ENCODE measurements at regions not wholly inside any gene's neighbourhood (a gene's known extent, or its start where the extent isn't known, plus 50 kb on each side); places are given as distances from the start of the nearest gene placed in this dataset.

DNA sequence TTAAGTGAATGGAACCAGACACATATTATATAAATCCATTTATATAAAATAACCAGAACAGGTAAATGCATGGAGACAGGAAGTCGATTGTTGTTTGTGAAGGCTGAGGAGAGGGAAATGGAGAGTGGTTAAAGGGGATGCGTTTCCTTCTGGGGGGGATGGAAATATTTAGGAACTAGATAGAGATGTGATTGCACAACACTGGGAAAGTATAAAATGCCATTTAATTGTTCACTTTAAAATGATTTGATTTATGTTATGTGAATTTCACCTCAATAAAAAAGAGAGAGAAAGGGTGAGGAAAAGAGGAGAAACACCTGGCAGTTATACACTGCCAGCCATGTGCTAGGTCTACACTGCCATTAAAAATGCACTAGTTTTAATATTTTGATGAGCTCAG lies 312.6 kb downstream of the CD83 start:
- in situ Hi-C loops (cut with HindIII; ENCODE audit: low pct_unique_long_range_greater_than_20kb, low sequenced_read_pairs), result no loop called here
- ChIA-PET POLR2A (no interaction called here), CTCF (no interaction called here)

DNA sequence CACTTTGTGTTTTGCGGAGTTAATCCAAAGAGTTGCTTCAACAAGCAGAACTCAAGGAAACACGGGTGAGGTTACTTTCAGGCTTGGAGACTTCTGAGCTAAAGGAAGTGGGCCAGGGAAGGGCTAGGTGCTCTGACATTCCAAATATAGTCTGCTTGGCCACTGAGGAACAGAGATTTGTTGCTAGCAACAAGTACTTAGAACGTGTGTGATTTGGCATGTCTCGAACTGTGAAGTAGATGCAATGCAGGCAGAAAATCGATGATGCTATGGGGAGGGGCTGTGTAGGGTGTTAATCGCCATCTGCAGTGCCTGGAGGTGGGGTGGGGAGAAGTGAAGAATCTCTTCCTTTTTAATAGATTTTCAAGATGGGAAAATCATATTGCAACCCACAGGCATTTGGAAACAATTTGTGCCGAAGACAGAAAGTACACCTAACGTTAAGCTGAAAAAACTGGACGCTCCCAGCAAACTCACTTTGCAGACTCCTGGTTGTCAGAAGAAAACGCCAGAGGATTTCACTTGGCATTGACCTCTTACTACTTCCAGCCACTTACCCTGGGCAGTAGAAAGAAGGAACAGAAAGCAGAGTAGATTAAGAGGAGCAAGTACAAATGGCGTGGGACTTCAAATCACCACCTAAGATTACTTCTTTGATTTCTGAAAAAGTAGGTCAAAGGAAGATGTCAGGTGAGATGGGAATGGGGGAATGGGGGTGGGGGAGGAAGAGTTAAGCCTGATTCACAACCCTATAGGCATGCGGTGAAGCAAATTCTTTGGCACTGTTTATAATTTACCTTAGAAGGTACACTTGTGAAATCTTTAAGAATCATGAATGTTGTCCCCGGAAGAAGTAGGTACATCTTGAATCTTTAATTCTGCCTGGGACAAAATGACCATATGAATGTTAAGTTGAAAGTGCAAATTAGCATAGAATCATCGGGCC lies 314.1 kb downstream of the CD83 start:
- Histone ChIP-seq H3K27ac (ENCODE audit: low read length) (no peak overlapping the region), H3K4me3 (ENCODE audit: low read depth in 2 of 2, low read length in 2 of 2) (no peak overlapping the region), H3K27me3 (ENCODE audit: control insufficient read depth, insufficient read depth, low read length) (no peaks in the 10 kb centered on the region; the same call in 1 of the 2 replicates), H3K36me3 (ENCODE audit: control insufficient read depth, insufficient read depth, low read length) (no peaks in the 10 kb centered on the region), H3K9me3 (ENCODE audit: control insufficient read depth, insufficient read depth, low read depth, low read length) (no peaks in the 10 kb centered on the region), H3K4me1 (ENCODE audit: control insufficient read depth, insufficient read depth, low read length) (no peaks in the 10 kb centered on the region)
- ChIA-PET POLR2A (no interaction called here), CTCF (no interaction called here)
- intact Hi-C loops (cut with micrococcal nuclease; ENCODE audit: unreplicated experiment), result no loop called here
- DNase-seq (ENCODE audit: low read depth, low spot score), result no peak
- no peak for ATAC-seq
- in situ Hi-C loops (cut with HindIII; ENCODE audit: low pct_unique_long_range_greater_than_20kb, low sequenced_read_pairs), result no loop called here
- no TSS peak for BruUV-seq (replicated peaks)
- TF ChIP-seq, protein P1, sequence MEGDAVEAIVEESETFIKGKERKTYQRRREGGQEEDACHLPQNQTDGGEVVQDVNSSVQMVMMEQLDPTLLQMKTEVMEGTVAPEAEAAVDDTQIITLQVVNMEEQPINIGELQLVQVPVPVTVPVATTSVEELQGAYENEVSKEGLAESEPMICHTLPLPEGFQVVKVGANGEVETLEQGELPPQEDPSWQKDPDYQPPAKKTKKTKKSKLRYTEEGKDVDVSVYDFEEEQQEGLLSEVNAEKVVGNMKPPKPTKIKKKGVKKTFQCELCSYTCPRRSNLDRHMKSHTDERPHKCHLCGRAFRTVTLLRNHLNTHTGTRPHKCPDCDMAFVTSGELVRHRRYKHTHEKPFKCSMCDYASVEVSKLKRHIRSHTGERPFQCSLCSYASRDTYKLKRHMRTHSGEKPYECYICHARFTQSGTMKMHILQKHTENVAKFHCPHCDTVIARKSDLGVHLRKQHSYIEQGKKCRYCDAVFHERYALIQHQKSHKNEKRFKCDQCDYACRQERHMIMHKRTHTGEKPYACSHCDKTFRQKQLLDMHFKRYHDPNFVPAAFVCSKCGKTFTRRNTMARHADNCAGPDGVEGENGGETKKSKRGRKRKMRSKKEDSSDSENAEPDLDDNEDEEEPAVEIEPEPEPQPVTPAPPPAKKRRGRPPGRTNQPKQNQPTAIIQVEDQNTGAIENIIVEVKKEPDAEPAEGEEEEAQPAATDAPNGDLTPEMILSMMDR (IDR thresholded peaks at IDR 0.05), result no peak
- TF ChIP-seq, protein P2, sequence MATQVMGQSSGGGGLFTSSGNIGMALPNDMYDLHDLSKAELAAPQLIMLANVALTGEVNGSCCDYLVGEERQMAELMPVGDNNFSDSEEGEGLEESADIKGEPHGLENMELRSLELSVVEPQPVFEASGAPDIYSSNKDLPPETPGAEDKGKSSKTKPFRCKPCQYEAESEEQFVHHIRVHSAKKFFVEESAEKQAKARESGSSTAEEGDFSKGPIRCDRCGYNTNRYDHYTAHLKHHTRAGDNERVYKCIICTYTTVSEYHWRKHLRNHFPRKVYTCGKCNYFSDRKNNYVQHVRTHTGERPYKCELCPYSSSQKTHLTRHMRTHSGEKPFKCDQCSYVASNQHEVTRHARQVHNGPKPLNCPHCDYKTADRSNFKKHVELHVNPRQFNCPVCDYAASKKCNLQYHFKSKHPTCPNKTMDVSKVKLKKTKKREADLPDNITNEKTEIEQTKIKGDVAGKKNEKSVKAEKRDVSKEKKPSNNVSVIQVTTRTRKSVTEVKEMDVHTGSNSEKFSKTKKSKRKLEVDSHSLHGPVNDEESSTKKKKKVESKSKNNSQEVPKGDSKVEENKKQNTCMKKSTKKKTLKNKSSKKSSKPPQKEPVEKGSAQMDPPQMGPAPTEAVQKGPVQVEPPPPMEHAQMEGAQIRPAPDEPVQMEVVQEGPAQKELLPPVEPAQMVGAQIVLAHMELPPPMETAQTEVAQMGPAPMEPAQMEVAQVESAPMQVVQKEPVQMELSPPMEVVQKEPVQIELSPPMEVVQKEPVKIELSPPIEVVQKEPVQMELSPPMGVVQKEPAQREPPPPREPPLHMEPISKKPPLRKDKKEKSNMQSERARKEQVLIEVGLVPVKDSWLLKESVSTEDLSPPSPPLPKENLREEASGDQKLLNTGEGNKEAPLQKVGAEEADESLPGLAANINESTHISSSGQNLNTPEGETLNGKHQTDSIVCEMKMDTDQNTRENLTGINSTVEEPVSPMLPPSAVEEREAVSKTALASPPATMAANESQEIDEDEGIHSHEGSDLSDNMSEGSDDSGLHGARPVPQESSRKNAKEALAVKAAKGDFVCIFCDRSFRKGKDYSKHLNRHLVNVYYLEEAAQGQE (IDR thresholded peaks at IDR 0.05; ENCODE audit: insufficient read depth in 1 of 2, low read depth in 2 of 2, low read length in 1 of 2), result no peak
- no peak for TF ChIP-seq POLR2AphosphoS5 (IDR thresholded peaks at IDR 0.05; ENCODE audit: low read depth, low read length)
- TF ChIP-seq SIN3A (IDR thresholded peaks at IDR 0.05; ENCODE audit: borderline replicate concordance, insufficient read depth, low read depth, low read length), result no peak
- no peak for TF ChIP-seq TCF7L2 (IDR thresholded peaks at IDR 0.05; ENCODE audit: low read depth, low read length)

More for the DNA sequence above, 312.6 kb downstream of the CD83 start:
- DNase-seq (ENCODE audit: low read depth, low spot score) (no peak), ATAC-seq (no peak)
- intact Hi-C loops (cut with micrococcal nuclease; ENCODE audit: unreplicated experiment), result no loop called here
- no peaks in the 10 kb centered on the region; the same call in 1 of the 2 replicates for H3K27me3 ChIP-seq (ENCODE audit: control insufficient read depth, insufficient read depth, low read length)
- H3K4me1 ChIP-seq (ENCODE audit: control insufficient read depth, insufficient read depth, low read length), result no peaks in the 10 kb centered on the region
- TF ChIP-seq, protein P2 (IDR thresholded peaks at IDR 0.05; ENCODE audit: insufficient read depth in 1 of 2, low read depth in 2 of 2, low read length in 1 of 2), result no peak
- TF ChIP-seq POLR2AphosphoS5 (IDR thresholded peaks at IDR 0.05; ENCODE audit: low read depth, low read length) (no peak), TCF7L2 (IDR thresholded peaks at IDR 0.05; ENCODE audit: low read depth, low read length) (no peak), SIN3A (IDR thresholded peaks at IDR 0.05; ENCODE audit: borderline replicate concordance, insufficient read depth, low read depth, low read length) (no peak)
- TF ChIP-seq, protein P1 (IDR thresholded peaks at IDR 0.05), result no peak
- no TSS peak for BruUV-seq (replicated peaks)
- no peak overlapping the region for H3K4me3 ChIP-seq (ENCODE audit: low read depth in 2 of 2, low read length in 2 of 2)
- H3K27ac ChIP-seq (ENCODE audit: low read length), result no peak overlapping the region
- H3K36me3 ChIP-seq (ENCODE audit: control insufficient read depth, insufficient read depth, low read length), result no peaks in the 10 kb centered on the region
- no peaks in the 10 kb centered on the region for H3K9me3 ChIP-seq (ENCODE audit: control insufficient read depth, insufficient read depth, low read depth, low read length)
